Activated CD4-positive, alpha-beta T cell treated with anti-CD3 and anti-CD28 coated beads for 4 hours (primary cell): ENCODE measurements at regions not wholly inside any gene's neighbourhood (a gene's known extent, or its start where the extent isn't known, plus 50 kb on each side); places are given as distances from the start of the nearest gene placed in this dataset.
"Not testable (repeated sequence)": the region's sequence is repeated elsewhere in the genome, so short reads cannot be mapped to it uniquely, and the experiment has no call there.

ENCODE experiments used
- DNase-seq, 2 donors: peaks; one replicate each; pipeline ENCODE4 v3.0.0-alpha.2; 2020

DNA sequence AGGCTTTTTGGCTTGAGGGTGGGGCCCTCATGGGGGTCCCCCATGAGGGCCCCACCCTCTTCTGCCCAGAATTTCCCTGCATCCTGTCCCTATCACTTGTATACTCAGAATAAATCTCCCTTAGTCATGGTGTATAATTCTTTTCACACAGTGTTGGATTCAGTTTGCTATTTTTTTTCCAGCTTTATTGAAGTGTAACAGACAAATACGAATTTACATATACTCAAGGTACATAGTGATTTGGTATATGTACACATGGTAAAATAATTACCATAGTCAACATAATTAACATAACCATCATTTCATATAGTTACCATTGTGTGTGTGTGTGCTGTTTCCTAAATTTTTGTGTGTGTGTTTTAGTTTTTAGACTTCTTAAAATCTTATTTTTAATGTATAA is 289.4 kb downstream of the CNTNAP3B start:
- DNase-seq = not testable (repeated sequence)

DNA sequence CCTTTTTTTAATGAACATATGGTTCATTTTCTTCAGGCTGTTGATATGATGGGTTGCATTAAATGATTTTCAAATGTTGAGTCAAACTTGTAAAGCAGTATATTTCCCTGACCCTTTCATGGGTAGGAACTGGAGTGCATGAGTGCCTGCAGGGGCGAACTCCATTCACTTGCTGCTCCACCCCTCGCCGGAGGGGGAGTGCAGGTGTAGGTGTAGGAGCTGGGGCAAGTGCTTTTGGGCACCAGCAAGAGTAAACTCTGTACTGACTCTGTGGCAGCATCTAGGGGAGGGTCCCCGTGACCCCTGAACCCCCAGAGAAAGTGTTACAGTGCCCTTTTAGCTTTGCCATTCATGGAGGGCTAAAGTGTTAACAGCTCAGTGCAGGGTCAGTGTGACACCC is 290.3 kb downstream of the CNTNAP3B start:
- not testable (repeated sequence) for DNase-seq

DNA sequence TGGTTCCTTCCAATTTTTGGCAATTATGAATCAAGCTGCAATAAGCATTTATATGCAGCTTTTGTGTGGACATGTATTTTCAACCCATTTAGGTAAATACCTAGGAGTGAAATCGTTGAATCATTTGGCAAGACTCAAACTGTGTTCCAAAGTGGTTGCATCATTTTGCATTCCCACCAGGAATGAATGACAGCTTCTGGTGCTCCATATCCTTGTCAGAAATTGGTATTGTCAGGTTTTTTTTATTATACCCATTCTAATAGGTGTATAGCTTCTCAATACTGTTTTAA is 290.7 kb downstream of the CNTNAP3B start:
- DNase-seq = not testable (repeated sequence)

DNA sequence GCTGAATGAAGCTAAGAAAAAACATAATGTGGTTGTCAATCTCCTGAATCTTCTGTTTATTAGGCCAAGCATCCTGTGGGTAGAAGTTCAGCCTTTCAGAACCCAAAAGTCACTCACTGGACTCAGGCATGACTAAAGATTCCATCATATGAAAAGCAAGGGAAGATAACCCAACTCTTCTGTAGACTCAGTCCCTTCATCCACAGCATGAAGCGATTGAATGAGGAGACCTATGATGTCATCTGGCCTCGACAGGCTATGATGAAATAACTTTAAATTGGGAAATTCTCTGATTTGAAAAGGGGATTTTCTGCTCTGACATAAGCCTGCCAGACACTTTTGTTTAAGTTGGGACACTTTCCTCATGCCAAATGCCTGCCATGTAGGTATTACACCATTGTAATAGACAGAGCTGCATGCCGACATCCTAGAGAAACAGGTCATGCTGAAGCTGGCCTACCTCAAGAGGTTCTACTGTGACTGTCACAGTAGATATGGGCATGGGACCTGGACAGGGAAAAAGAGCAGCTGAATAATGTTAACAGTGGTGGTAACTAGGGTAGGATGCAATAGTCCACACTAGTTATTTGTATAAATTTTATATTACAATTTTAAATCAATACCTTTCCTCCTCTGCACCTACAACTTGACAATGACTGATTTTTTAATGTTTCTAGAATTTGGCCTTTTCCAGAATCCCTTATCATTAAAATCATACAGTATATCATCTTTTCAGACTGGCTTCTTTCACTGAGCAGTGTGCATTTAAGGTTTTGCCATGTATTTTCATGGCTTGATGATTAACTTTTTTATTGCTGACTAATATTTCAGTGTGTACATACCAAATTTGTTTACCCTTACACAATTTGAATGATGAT is 291.3 kb downstream of the CNTNAP3B start:
- DNase-seq = not testable (repeated sequence)

DNA sequence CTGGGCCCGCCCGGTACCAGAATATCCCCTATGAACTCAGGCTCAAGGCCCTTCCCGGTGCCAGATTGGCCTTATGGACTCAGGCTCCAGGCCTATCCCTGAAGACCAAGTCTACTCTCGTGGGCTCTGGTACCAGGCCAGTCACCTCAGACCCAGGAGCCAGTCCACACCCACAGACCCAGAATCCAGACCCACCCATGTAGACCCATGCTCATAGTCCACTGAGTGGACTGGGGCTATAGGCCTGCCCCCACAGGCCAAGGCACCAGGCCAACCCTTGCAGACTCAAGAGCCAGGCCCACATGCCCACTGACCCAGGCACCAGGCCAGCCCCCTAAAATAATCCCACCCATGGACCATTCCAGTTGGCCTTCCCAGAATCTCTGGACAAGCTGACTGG is 296.1 kb downstream of the CNTNAP3B start:
- DNase-seq = not testable (repeated sequence)

DNA sequence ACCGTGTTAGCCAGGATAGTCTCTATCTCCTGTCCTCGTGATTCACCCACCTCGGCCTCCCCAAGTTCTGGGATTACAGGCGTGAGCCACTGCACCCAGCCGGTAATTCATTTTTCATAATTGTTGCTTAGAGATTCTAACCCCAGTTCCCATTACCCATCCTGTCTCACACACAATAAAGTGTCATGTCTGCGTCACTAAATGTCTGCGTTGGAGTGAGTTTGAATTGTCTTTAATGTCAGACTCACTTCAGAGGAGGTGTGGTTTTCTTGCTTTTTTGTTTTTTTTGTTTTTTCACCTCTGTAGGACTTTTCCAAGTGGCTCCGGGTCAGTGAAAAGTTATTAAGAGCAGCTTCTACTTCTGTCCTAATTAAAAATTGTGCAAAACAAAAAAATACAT is 304.5 kb downstream of the CNTNAP3B start:
- not testable (repeated sequence) for DNase-seq

DNA sequence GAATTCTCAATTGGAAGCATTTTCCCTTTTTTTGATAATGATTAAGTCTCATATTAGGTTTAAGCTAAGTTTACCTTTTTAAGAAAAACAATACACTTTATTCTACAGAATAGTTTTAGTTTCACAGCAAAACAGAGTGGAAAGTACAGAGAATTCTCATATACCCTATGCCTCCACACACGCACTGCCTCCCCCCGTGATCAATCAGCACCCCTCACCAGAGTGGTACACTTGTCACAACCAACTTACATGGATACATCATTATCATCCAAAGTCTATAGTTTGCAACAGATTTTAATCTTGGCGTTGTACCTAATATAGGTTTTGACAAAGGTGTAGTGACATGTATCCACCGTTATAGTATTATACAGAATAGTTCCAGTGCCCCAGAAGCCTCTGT is 326.5 kb downstream of the CNTNAP3B start:
- DNase-seq = not testable (repeated sequence)

DNA sequence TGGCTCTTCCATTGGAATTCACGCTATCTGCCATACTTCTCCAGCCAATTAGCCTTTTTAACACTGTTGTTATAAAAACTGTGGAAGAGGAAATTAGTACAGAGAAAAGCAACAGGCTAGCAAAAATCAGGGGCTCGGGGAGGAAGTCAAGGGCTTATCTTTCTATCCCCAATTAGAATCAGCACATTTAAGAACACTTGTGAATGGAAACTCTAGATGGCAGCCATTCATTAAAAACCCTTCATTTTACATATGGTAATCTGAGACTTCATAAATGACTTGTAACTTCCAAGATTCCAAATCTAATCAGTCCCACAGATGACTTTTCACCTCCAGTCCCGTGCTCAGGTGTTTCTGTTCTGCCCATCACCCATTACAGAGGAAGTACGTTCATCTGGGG is 330.5 kb downstream of the CNTNAP3B start:
- DNase-seq = not testable (repeated sequence)

DNA sequence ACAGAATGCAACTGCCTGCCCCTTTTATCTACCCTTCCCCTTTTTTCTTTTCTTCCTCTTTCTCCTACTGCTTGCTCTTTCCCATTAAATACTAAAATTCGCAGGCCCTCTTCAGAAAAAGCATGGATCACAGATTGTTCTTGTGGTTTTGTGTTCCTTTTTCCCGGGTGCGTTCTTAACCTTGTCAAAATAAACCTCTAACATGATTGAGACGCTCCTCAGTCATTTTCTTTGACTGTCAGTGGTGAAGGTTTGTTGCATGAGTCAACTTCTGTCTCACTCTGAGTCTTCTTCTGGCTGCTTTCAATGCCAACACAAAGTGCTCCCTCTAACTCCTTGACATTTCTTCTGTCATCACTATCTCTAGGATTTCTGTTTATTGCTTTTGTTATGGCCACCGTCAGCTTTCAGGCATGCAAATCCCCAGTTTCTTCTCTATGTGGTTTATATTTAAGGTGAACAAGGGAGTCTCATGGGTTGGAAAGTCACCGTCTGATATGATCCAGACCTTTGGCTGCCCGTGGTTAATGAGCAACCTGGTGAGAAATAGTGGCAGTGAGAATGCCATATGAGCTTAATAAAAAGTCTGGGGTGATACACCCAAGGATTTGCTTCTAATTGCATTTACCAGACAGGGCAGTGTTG is 338.4 kb downstream of the CNTNAP3B start:
- DNase-seq = not testable (repeated sequence)

DNA sequence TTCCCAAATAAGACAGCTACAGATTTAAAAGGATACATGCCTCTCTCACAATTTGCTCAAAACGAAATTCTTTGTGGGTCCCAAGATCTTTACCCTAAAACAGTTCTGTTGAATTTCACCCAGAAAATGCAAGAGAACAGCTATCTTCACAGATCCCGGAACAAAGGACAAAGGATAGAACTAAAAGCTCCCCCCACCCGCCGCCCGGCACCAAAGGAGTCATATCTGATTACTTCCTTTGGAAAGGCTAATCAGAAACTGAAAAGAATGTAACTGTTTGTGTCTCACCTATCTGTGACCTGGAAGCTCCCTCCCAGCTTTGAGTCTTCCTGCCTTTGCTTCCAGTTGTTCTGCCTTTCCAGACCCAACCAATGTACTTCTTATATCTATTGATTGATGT is 339.2 kb downstream of the CNTNAP3B start:
- not testable (repeated sequence) for DNase-seq

DNA sequence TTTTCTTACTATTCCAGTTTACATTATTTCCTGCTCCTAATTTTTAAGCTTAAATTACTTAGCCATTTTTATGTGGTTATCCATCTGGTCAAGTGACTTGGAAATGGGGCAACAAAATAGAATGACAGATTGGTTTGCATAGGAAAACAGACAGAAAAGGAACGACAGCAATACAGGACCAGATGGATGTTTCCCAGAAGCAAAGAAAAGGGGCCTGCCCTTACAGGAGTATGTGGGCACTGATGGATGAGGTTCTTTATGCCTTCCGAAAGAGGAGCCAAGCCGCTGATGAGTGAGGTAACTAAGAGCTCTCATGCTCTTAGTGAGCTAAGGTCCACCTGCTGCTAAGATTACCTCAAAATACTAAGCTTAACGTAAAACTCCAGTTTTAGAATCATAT is 339.8 kb downstream of the CNTNAP3B start:
- DNase-seq = not testable (repeated sequence)

DNA sequence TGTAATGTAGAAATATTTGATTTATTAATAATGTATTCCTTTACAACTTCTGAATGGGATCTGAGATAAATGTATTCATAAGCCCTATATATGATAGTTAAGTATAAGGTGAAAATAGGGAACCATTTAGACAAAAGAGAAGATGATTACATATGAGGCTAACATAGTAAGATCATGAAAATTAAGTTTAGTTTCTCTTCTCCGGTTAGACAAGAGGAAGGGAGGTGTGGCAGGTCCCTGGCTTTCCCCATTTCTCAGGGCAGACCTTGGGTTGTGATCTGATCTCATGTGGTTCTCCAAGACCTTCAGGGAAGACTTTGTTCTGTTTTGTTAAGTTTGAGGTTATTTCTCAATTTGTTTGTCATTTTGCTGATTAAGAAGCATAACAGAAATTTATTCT is 341.3 kb downstream of the CNTNAP3B start:
- not testable (repeated sequence) for DNase-seq

DNA sequence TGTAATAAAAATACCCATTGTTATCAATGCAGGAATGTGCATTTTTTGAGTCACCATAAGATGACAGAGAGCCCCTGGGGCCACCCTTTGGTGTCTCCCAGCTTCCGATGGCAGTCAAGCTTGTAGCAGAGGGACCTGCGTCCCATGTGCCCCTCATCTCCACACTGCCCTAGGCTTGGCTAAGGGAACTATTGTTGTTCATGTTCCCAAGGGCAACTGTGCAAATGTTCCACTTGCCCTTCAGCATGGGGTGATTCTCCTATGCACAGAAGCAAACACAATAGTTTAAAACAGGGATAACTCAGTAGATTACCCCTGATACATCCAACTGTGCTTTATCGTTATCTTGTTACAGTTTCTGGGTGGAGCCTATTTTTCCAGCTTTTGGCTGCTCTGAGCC is 342.0 kb downstream of the CNTNAP3B start:
- not testable (repeated sequence) for DNase-seq

DNA sequence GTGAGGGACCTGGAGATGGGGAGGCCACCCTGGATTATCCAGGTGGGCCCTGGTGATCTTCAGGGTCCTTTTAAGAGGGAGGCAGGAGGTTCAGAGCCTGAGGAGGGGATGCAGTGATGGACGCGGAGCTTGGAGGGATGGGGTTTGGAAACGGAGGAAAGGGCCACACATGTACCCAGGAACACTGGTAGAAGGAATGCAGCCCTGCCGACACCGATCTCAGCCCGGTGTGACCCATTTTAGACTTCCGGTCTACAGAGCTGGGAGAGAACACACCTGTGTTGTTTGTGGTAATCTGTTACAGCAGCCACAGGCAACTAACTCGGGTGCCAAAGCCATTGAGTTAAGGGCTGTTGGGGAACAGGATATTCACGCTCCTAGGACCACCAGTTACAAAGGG is 345.2 kb downstream of the CNTNAP3B start:
- not testable (repeated sequence) for DNase-seq

DNA sequence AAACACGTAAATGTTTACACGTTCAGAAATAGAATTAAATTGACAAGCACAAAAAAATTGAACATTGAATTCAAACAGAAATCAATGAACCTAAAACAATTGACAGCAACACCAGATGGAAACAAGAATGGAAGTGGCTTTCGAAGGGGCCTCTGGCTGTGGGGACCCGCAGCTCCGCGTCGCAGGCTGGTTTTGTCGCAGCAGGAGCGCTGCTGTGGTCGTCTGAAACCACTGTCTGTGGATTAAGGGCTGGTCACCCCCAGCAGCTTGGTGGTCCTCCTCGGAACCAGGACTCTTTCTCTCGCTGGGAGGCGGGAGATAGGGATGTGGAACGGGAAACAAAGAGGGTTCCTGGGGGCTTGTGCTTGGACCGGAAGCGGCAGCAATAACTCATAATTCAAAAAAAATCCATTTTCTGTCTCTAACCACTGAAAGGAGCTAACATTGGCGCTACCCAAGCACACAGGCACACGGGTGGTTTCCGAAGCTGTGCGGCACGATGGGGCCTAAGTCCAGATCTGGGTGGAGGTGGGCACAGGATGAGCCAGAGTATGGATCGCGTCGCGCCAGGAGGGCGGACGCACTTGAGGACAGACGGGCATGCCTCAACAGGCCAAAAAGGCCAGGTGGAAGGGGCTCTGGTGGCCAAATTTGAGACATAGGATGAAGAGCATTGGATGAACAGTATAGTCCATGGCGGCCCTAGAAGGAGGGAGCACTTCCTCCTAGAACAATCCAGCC is 346.0 kb downstream of the CNTNAP3B start:
- not testable (repeated sequence) for DNase-seq

DNA sequence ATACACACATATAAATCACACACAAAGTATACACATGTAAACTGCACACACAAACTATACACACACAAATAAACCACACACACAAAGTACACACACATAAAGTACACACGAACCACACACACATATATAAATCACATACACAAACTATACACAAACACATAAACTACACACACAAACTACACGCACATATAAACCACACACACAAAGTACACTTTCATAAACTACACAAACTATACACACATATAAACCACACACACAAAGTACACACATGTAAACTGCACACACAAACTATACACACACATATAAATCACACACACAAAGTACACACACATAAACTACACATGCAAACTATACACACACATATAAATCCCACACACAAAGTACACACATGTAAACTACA is 347.3 kb downstream of the CNTNAP3B start:
- DNase-seq = not testable (repeated sequence)

DNA sequence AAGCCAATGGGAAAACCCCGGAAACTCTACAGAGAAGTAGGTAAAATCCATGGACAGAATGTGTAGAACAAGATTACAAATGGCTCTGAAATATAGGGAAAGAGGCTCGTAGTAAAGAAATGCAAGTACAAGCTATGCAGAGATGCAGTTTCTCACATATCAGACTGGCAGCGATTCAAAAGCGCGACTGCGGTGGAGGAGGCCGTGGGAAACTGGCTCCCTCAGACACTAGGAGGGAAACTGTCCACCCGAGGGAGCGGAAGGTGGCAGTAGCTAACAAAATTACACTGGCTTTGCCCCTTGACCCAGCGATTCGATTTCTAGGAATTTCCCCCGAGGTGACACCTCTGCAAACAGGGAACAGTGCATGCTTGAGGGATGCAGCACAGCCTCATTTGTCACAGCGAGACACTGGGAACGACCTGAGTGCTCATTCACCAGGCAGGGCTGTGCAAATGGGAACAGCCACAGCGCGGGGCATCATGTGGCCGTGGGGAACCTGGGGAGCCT is 349.3 kb downstream of the CNTNAP3B start:
- not testable (repeated sequence) for DNase-seq

DNA sequence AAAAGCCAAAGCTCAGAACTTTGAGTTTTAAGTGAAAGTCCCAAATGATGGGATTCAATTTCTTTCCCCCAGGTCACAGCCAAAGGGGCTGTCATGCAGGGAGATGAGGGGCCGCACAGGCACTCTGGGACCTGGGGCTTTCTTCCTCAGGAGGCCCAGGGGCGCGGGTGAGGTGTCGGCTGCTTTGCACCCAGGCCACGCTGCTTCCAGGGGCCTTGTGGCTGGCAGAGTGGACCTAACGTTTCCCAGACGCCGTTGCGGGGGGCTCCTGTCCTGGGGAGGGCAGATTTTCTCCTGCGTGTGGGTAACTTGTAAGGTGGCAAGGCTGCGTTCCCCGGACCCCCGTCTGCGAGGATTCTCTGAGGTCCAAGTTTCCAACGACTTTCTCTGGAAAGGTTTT is 350.0 kb downstream of the CNTNAP3B start:
- not testable (repeated sequence) for DNase-seq

DNA sequence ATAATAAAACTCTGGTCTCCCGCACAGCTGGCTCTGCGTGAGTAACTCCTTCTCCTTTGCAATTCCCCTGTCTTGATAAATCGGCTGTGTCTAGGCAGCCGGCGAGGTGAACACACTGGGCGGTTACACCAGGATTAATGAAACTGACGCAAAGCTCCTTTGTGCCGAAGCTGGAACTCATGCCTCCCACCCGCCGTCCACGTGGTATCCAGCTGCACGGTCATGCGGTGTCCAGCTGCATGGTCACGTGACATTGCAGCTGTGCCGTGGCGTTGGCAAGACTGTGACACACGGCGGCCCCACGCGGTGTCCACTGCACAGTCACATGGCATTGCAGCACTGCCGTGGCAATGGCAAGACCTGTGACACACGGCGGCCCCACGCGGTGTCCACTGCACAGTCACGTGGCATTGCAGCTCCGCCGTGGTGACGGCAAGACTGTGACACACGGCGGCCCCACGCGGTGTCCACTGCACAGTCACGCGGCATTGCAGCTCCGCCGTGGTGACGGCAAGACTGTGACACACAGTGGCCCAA is 350.6 kb downstream of the CNTNAP3B start:
- DNase-seq = not testable (repeated sequence)

DNA sequence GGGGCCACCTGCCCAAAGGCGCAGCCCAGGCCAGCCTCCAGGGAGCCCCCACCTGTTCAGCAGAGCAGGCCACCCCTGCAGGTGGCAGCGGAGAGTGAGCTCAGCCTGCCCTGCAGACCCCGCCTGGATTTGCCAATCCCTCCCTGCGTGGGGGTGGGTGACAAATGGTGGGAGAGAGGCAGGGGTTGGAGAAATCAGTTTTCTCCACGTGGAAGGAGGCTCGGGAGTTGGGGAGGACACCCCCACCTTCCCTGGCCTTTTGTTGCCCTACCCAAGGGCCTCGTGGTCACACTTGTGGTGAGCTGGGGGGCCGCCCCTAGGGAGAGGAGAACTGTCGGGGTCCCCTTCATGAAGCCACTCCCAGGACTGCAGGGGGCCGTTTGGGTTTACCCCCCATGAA is 351.7 kb downstream of the CNTNAP3B start:
- not testable (repeated sequence) for DNase-seq

DNA sequence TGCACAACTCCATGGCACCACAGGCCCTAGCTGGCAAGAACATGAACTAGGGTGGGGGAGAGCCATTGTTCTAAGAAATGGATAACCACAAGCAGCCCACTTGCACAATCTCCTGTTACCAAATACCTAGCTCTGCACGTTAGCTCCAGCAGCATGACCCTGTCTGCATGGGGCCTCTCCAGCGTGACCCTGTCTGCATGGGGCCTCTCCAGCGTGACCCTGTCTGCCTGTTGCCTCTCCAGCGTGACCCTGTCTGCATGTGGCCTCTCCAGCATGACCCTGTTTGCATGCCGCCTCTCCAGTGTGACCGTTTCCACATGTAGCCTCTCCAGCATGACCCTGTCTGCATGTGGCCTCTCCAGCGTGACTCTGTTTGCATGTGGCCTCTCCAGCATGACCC is 356.7 kb downstream of the CNTNAP3B start:
- not testable (repeated sequence) for DNase-seq

DNA sequence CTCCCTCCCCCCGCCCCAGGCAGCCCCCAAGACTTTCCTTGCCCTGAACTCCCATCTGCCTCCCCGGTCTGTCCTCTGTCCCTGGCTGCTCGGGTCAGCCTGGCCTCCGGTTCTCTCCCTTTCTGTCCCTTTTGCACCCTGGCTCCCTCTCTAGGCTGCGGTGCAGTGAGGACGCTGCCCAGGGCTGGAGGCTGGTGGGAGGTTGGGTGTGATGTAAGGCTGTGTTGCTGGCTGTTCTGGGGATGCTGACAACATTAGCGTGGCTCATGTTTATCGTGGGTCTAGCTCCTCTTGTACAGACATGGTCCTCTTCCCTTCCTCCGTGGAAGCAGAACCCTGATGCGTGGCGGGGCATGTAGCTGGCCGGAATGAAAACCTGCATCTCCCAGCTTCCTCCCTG is 357.5 kb downstream of the CNTNAP3B start:
- DNase-seq = not testable (repeated sequence)

DNA sequence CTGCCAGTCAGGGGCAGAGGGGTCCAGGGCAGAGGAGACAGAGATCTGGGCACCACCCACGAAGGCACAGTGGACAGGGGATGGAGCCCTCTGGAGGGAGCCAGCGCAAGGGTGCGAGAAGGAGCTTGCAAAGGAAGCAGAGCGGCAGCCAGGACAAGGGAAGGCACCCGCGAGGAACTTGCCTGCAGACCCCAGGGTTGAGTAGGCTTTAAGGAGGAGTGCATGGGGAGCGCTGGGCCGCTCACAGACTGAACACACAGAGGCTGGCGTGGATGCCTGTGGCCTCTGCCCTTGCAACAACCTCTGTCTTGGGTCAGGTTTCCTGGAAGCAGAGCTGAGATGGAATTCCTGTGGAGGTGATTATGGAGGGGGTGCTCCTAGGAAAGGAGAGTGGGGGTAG is 374.4 kb downstream of the CNTNAP3B start:
- not testable (repeated sequence) for DNase-seq
